Fibroblast of skin of left biceps (primary cell): ENCODE measurements at regions not wholly inside any gene's neighbourhood (a gene's known extent, or its start where the extent isn't known, plus 50 kb on each side); places are given as distances from the start of the nearest gene placed in this dataset.
A peak's percentile ranks its signal among the peaks of the same experiment; 100 is the strongest.

Experiments used
- DNase-seq, 2 experiments: peaks; one replicate each; pipeline ENCODE4 v3.0.0-alpha.2; 2013; ENCODE audit warnings: low read depth in 2 of 2

DNA sequence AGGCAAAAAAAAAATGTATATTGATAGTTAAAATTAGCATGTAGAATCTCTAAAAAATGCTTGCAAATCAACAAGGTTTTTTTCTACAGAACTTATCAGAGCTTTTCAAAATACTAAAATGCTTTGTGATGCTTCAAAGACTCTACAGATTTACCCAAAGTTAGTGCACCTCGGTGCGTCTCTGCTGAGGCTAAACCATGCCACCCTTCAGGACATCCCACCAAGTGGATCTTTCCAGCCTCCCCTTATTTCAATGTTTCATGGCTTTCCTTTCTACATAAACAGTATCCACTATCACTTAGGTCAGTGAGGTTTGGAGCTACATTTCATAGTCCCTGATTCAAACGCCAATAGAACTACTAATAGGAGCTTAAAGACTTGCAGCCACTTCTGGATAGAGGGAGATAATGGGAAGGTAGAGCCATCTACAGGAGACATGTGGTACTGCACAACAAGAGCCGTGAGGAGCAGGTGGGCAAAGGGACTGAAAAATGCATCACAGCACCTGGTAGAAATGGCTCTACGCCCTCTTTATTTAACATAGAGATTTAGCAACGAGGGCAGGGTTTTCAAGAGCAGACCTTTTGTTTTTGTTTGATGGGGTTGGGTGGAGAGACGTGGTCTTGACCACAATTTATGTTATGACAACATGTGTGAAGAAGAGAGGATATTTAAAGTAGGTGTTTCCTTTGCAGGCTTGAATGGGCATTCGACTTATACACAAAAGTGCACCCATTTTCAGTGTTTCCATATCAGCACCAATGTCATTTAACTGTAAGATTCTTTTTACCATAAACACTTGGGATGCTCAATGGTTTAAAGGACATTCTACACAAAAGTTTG, 56.1 kb upstream of the SLC35G4 start:
- DNase-seq: peak; percentile 33 to 37

DNA sequence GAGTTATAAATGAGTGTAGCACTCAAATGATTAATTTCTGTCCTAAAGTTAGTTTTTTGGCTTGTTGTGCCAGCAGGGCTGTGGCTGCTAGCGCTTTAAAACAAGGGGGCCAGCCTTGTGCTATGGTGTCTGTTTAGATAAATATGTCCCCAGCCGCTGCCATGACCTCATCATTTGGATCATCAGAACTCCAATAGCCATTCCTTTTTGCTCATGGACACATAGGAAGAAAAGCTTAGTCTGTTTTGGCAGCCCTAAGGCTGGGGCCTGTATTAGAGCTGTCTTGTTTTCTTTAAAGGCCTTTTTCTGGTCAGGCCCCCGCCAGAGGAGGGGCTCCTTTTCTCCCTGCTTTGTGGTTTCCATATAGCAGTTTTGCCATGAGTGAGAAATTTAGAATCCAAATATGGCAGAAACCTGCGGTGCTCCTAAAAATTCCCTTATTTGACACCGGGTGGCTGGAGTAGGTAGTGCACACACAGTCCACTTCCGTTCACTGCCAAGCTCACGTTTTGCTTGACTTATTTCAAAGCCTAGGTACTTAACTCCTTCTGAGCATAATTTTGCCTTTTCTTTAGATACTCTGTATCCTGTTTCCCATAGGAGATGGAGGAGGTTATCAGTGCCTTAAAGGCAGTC, 60.4 kb upstream of the SLC35G4 start:
- DNase-seq: no peak

DNA sequence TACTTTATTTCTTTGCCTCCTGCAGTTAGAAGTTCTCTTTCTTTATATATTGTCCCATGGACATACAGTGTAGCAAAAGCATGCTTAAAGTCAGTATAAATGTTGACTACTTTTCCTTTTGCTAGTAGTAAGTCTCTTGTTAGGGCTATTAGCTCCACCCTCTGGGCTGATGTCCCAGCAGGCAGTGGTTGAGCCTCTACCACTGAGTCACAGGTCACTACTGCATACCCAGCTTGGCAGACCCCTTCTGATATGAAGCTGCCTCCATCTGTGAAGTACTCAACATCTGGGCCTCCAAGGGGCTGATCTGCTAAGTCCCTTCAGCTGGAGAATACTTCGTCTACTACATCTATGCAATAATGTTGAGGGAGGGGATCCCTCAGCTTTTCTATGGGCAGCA, 61.0 kb upstream of the SLC35G4 start:
- no peak for DNase-seq

DNA sequence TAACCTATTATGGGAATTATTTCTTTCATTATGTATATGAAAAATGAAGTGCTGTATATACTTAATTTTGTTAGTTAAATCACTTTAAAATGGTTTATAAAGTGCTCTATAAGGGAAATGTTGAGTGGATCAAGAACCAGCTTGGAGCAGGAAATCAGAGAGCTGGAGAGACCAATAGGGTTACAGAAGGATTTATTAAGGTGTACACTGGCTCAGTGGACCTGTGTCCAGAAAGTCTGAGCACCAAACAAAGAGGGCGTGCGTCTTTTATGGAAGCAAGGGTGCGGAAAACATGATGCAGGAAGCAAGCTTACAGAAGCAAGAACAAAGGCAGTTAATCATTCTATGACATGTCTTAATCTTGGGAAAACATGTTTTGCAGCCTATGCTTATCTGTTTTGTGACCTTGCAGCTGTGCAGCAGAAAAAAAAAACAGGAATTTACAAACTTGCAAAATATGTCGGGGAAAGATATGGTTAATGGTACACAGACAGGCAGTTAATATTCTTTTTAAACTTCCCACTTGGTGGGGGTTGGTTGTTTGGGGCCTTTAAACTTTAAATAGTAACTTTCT, 65.2 kb upstream of the SLC35G4 start:
- DNase-seq: no peak

DNA sequence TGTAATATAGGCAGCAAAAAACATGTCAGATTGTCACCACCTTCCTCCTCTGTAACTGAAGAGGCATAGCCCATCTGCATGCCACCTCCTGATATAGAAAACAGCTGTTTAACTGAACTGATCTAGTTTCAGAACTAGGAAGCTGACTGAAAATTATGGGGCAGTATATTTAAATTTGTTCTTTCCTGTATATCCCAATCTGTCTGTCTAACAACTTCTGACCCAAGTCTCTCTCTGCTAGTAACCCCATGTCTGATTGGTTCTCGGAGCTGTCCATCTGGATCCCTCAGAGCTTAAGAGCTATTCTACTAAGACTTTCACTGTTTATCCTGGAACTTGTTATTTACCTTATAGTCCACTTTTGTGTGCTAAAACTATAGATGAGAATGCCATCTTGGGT, 68.2 kb upstream of the SLC35G4 start:
- no peak for DNase-seq

DNA sequence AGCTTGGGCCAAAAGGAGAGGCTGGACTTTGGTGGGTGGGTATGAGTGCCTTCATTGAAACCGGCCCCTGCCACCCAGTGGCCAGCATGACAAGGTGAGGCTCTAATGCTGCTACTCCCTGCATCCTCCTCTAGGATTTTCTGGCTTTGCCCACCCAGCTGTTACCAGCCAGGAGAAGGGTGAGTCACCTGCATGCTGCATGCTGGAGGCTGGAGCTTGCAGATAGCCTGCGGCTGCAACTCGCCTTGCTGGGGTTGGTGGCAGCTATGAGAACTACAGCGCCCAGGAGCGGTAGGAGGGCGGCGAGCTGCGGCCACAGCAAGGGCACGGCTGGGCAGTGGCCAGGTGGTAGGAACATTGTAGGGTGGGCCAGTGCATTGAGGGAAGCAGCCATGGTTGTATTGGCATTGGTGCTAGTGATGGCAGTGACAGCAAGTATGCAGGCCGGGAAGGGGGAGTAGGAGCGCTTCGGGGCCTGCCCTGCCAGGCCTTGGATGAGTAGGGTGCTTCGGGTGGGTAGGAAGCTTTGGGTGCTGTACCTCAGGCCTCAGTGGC, 75.4 kb upstream of the SLC35G4 start:
- DNase-seq: no peak

DNA sequence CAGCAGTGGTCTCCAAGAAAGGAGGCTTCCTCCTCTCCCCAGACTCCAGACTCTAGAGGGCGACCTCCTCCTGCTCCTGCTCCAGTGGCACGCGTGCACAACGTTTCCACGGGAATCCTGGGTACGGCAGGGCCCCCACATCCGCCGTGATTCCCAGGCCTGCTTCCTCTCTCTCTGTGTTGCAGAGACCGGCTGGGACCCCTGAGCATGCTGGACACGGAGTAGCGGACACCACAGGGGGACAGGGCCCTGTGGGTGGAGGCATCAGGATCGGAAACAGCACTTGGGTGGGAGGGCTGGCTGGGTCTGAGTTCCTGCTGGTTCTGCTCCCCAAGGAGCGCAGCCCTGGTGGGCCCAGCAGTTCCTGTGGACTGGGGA, 75.9 kb upstream of the SLC35G4 start:
- DNase-seq: no peak

DNA sequence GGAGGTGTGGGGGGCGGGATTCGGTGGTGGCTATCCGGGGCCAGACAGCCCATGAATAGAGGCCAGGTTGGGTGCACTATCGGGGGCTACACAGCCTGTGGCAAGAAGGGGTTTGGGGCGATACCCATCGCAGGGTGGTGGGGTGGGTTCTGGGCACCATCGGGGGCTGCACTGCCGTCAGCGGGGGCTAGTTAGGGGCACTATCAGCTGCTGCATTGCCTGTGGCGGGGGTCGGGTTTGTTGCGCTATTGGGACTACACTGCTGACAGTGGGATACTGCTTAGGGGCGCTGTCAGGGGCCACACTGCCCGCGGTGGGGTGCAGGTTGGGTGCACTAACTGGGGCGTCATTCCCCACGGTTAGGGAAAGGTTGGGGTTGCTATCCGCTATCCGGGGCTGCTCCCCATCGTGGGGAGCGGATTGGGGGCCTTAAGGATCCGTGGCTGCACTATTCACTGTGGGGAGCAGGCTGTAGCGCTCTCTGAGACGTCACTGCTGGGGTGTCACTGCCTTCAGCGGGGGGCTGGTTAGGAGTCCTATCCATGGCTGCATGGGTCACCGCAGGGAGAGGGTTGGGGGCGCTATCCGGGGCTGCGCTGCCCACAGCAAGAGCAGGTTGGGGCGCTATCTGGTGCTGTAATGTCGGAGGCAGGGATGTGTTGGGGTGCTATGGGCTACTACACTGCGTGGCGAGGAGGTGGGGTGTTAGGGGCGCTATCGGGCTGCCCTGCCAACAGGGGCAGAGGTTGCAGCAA, 76.5 kb upstream of the SLC35G4 start:
- no peak for DNase-seq

DNA sequence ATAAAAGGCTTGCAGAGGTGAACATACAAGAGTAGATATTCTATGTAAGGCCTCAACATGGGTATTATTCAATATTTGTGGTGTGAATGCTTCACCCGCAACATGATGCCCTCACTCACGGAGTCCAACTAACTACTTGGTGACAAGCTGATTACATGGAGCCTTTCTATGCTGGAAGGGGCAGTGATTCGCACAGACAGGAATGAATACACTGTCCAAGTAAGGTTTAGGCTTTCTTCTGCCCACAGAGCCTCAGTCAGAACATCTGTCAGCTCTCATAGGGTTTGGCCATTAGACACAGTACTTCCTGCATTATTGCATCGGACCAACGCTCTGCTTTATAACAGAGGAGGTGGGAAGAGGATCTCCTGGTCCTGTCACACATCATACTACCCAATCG, 80.3 kb upstream of the SLC35G4 start:
- DNase-seq: no peak

DNA sequence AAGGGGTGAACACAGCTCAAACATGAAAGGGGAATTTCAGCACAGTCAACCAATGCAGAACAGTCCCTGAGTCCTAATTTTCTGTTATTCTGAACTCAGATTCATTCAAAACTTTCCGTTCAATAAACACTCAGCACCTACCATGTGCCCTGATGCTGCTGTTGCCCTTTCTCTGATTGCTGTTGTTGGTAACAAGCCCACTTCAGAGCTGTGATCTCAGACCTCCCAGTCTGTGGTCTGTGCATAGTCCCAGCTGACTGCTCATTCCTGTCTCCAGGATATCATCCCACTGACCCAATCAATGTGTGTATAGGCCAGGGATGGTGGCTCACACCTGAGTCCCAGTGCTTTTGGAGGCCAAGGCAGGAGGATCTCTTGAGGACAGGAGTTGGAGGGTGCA, 82.7 kb upstream of the SLC35G4 start:
- no peak for DNase-seq

DNA sequence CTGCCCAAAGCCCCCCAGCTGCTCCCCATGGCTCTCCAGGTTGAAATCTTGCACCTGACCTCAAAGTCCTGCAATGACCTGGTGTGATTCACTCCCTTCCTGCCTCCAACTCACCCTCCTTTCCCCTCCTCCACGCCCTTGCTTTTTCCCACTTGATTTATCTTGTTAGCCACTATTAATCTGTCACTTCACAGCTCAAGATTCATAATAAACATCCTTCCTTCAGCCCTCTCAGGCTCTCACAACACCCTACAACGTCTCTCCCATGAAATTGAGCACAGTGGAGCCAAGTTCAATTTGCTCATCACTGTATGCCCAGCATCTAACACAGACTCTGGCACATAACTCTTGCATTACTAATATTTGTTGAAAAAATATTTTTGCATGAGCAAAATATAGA, 85.6 kb upstream of the SLC35G4 start:
- DNase-seq: no peak

DNA sequence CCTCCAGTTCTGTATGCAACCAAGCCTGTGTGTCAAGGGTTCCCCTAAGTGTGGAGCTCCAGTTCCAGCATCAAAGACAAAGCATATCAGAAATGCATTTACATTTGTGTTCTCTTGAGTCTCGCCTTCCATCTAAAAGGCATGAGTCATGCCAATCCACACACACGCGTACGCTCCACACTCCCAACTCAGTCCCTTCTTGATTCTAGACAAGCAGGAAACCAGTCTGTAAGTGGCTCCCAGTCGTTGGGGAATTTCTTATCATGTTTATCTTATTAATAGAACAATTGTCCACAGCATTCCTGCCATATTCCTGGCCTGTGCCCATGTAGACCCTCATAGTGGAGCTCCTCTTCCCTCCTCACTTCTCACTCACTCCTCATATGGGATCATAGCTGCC, 86.4 kb upstream of the SLC35G4 start:
- DNase-seq: no peak

DNA sequence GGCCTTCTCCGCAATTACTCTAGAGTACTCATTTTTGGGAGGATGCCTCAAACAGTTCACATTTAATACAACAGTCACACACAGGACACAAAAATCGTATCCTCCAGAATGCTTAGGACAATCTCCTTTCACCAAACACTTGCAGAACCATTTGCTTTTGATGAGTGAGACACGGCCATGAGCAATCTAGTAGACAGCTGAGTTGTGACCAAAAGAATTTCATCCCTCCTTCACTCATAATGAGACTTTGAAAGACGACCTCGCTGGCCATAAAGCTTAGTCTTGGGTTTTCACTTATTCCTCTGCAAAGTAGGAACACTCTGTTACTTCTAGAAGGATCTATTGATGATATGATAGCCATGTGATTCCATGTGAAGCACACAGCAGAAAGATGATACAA, 87.5 kb upstream of the SLC35G4 start:
- no peak for DNase-seq

DNA sequence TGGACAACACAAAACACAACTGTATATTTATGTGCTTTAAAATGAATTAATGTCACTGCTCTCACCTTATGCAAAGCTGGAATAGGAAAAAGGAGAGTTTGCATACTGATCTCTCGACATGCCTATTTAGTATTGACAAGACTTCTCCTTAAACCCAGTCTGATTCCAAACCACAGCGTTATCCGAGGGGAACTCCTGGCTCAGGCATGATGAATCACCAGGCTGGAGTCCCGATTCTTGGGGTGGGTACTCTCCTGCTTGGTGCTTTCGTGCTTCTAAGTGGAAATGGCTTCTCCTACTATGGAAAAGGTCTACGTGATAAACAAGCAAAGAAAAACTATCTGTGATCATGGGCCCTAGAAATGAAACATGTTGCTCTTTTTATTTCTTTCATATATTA, 88.9 kb upstream of the SLC35G4 start:
- no peak for DNase-seq

DNA sequence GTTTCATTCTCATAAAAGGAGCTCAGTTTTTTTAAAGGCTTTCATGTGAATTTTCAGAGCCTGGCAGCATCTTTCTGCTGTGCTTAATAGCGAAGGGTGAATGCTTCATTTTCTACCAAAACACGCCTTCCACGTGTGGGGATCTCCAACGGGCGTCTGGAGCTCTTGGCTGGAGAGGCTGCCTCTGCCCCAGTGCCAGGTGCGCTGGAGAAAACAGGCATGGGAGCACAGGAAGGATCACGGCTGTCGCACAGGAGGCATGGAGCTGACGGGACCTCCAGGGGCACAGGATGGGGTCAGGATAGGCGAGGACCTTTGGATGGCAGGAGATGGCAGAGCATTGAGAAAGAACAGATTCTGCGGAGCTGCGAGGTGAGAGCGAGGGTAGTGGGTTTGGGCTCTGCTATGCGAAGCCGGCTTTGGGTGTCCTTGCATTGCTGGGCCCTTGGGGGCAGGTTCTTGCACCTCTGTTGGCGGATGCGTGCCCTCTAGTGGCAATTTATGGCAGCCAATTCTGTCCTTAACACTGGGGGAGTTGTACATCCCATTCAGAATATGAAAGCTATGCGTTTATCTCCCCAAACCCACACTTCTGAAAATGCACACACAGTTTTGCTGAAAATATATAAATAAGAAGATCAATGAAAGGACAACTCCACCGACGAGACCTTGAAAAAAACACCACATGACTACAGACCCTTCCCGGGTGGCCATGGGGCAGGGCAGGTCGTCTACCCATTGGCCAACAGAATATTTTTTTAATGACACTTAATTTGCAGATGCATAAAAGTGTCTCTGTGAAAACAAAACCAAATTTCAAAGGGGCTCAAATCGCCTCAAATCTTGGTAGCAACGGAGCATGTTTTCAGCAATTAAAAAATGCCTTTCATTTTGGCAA, 90.4 kb upstream of the SLC35G4 start:
- DNase-seq: no peak

DNA sequence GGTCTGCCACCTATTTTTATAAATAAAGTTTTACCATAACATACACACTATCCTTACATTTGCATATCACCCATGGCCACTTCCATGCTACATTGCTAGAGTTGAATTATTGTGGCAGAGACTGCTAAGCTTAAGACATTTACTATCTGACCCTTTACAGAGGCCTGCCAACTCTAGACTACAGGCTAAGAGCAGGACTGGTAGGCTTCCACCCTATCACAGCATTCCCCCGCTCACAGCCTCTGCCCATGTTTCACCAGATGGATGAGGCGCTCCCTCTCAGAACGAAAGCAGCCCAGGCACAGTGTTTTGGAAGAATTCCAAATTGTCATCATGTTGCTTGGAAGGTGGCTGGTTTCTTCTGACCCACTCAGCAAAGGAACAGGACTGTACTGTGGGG, 91.7 kb upstream of the SLC35G4 start:
- no peak for DNase-seq

DNA sequence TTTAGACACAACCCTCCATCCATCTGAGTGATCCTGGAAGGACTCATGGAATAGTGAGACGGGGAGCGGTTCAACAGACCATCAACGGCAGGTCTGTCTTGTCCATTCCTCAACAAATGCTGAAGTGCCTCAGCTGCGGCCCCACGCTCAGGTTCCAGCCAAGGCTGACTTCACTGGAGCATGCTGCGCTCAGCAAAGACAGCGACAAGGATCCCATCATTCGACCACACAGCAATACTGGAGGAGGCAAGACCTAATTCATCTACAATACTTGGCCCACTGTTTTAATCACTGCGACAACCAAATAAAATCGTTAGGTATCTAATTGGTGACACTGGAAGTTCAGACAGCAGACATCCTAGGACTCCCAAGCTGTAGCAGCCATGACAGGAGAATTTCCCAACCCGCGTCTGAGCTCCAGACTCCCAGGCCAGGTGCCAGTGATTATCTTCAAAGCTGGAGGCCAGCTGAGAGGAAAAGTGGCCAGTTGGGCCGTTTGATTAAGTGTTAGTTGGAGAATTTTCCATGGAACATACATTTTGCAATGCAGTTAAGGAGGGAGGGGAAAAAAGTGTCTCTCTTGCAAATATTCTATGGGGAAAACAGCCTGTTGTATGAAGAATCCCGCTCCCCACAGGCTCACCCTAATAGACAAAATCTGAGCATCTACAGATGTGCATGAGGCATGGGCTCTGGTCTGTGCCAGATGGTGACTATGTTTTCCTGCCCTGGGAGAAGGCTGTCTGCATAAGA, 92.5 kb upstream of the SLC35G4 start:
- peak; percentile 53 to 55 for DNase-seq

DNA sequence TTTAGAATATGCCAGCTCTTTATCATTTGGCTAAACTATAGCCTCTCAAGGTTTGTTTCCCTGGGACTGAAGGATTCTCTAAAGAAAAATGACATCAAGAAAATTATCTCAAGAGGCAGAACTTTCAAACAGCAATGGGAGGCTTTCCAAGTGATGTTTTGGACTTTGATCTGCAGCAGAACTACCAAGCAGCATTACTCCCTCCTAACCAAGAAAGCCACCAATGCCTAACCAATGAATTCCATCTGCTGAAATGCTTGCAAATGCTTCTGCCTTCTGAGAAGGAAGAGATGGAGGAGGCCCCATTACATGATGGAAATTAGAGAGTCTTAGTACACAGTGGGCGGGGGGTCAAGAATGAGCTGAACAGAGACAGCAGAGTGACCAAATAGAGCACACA, 95.1 kb upstream of the SLC35G4 start:
- no peak for DNase-seq

DNA sequence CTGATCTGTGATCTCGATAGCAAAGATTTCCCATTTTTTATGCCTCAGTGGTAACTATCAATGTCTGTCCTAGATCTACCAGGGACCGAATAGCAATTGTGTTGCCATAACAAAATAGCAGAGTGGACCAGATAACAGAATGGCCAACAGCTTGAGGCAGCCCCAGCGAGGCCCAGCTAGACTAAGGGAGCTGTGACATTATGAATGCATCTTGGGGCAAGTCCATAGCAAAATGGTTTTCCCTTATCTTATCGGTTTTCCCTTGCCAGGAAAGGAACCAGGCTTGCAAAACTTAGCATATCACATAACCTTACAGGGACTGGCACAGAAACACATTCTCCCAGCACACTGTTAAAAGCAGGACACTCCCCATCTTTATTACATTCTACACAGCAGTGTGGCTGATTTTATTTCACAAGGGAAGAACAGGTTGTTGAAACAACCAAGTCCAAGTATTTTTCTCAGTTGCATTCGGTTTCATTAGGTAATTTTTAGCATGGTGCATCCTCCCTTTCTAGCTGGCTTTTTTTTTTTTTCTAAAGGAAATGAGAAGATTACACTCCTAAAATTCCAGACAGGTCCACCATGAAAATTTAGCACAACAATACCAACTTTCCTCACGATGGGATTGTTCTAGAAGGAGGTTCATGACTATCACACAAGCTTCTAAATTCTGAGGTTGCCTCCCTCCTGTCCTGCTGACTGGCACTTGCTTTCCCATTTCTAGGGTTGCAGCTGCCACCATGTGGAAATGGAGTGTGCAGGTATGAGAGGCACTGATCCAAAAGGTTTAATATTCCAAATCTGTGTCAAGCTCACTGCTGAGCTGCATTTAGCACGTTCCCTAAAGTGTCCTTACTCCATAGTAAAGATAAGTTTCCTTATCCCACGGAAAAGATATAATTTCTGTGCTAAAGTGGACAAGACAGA, 97.0 kb upstream of the SLC35G4 start:
- DNase-seq: no peak
